ENCODE measurements at regions not wholly inside any gene's neighbourhood (a gene's known extent, or its start where the extent isn't known, plus 50 kb on each side); places are given as distances from the start of the nearest gene placed in this dataset.

DNA sequence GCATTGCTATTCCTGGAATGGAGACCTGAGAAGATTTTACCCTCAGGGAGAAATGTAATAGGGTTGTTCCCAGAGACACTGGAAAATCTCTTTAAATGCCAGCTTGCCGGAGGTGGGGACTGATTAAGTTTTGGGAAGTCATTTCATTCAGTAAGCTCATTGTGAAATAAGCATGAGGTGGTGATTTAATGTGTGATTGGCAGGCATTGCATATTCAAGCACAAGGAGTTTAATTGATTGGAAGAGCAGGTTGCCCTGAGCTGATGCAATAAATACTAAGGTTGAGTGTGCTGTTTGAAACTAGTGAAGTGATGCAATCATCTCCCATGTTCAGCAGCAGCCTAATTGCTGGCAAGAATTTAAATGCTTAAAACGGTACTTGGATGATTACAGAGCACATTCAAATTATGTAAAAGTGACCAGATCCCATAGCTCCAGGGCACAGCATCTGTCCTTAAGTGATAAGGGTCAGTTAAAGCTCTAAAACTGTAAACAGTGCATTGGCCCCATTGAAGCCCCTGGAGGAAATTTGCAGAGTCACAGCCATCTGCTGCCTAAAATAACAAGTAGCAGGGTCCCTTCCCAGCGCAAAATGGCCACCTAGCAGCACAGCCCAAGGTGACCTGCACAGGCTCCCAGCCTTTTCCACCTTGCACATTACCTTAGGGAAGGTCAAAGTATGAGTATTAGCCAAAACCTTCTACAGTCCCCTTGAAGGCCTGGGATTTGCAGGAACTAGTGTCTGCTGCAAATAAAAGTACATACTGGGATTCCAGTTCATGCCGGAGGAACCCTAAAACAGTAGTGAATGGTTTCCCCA is 92.1 kb downstream of the CCDC71L start:
- TF ChIP-seq, protein P1, sequence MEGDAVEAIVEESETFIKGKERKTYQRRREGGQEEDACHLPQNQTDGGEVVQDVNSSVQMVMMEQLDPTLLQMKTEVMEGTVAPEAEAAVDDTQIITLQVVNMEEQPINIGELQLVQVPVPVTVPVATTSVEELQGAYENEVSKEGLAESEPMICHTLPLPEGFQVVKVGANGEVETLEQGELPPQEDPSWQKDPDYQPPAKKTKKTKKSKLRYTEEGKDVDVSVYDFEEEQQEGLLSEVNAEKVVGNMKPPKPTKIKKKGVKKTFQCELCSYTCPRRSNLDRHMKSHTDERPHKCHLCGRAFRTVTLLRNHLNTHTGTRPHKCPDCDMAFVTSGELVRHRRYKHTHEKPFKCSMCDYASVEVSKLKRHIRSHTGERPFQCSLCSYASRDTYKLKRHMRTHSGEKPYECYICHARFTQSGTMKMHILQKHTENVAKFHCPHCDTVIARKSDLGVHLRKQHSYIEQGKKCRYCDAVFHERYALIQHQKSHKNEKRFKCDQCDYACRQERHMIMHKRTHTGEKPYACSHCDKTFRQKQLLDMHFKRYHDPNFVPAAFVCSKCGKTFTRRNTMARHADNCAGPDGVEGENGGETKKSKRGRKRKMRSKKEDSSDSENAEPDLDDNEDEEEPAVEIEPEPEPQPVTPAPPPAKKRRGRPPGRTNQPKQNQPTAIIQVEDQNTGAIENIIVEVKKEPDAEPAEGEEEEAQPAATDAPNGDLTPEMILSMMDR (IDR thresholded peaks at IDR 0.05): no peak
- TF ChIP-seq POLR2A (IDR thresholded peaks at IDR 0.05): no peak
